Progenitor cell of endocrine pancreas (in vitro differentiated cells): ENCODE measurements at regions not wholly inside any gene's neighbourhood (a gene's known extent, or its start where the extent isn't known, plus 50 kb on each side); places are given as distances from the start of the nearest gene placed in this dataset.

Experiments
- DNase-seq: peaks from one replicate; pipeline ENCODE4 v3.0.0; 2021; ENCODE audit warnings: low spot score; ENCODE audit not compliant: unreplicated experiment
- H3K27ac Mint-ChIP-seq: 2 replicates; pipeline ENCODE4 v1.8.0; 2021; ENCODE audit warnings: mild to moderate bottlenecking, moderate library complexity, mixed read lengths
- H3K27me3 Mint-ChIP-seq: 2 replicates; pipeline ENCODE4 v1.8.0; 2021; ENCODE audit warnings: mixed read lengths
- H3K36me3 Mint-ChIP-seq: 2 replicates; pipeline ENCODE4 v1.8.0; 2022; ENCODE audit warnings: mixed read lengths; ENCODE audit not compliant: insufficient read depth
- H3K4me1 Mint-ChIP-seq: 2 replicates; pipeline ENCODE4 v1.8.0; 2021; ENCODE audit warnings: low read depth, mixed read lengths
- H3K4me3 Mint-ChIP-seq: 2 replicates; pipeline ENCODE4 v1.8.0; 2021; ENCODE audit warnings: low read depth, mild to moderate bottlenecking, moderate library complexity, mixed read lengths
- H3K9me3 Mint-ChIP-seq: 2 replicates; pipeline ENCODE4 v1.8.0; 2021; ENCODE audit warnings: low read depth, mixed read lengths
- CTCF ChIP-seq: fragments of 200-600 bp; sonication (generic); IDR thresholded peaks from one replicate; pipeline ENCODE4 v1.5.0; 2021; ENCODE audit warnings: antibody characterized with exemption, mild to moderate bottlenecking; ENCODE audit not compliant: unreplicated experiment

GRCh38 chr11:32290783-32291182 lies 144.6 kb downstream of the WT1 start:
- no peaks in the 10 kb centered on the region for H3K36me3 Mint-ChIP-seq
- no peak overlapping the region for H3K27ac Mint-ChIP-seq
- H3K27me3 Mint-ChIP-seq: no peaks in the 10 kb centered on the region
- no peak overlapping the region for H3K4me3 Mint-ChIP-seq
- TF ChIP-seq CTCF: no peak
- H3K9me3 Mint-ChIP-seq: peaks cover 2% of the 10 kb centered on the region
- DNase-seq: no peak
- no peaks in the 10 kb centered on the region for H3K4me1 Mint-ChIP-seq

- DNase-seq: no peak
- H3K27me3 Mint-ChIP-seq: peaks cover 7% of the 10 kb centered on the region
- no peaks in the 10 kb centered on the region for H3K36me3 Mint-ChIP-seq
- no peak overlapping the region for H3K4me3 Mint-ChIP-seq
- no peaks in the 10 kb centered on the region for H3K9me3 Mint-ChIP-seq
- no peak overlapping the region for H3K27ac Mint-ChIP-seq
- no peaks in the 10 kb centered on the region for H3K4me1 Mint-ChIP-seq
- TF ChIP-seq CTCF: peak; percentile 13
Observed at GRCh38 chr11:32297611-32298011, 137.7 kb downstream of the WT1 start.

DNA sequence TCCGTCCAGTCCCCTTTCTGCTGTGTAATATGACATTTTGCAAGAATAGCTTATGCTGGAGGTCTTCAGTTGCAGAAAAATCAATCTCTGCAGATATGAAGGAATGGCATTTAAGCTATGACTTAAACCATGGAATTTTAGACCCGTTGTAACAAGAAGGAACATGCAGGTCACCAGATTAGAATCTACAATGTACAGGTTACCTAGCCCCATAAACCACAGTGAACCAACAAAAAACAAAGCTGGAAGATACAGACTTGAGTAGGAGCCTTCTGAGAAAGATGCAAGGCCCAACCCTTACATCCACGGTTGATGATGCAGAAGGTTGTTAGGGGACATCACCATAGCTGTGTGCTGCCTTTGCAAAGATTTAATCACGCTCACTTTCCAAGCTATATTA lies 132.5 kb downstream of the WT1 start:
- TF ChIP-seq CTCF: no peak
- H3K27me3 Mint-ChIP-seq: no peaks in the 10 kb centered on the region
- H3K4me3 Mint-ChIP-seq: no peak overlapping the region
- no peaks in the 10 kb centered on the region for H3K9me3 Mint-ChIP-seq
- H3K36me3 Mint-ChIP-seq: no peaks in the 10 kb centered on the region
- no peak overlapping the region for H3K27ac Mint-ChIP-seq
- H3K4me1 Mint-ChIP-seq: peaks cover 1% of the 10 kb centered on the region
- no peak for DNase-seq

DNA sequence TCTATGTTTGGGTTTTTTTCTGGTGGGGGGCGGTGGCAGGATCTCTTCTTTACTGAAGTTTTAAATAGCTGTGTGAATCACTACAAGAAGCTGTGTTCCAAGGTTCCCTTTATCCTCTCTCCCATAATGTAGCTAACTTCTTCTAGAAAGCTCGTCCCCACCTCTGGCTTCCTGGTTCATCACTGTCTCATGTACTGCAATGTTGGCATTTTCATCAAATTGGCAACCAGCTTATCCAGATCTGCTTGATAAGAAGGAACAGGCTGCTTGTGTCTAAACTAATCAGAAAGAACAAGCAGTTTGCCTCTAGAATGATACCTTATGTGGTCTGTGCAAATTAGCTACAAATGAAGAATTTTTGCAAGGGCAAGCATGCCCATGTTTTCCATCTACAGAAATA lies 130.8 kb downstream of the WT1 start:
- Mint-ChIP-seq H3K4me3 (no peak overlapping the region), H3K36me3 (no peaks in the 10 kb centered on the region), H3K27me3 (no peaks in the 10 kb centered on the region), H3K27ac (no peak overlapping the region), H3K9me3 (no peaks in the 10 kb centered on the region), H3K4me1 (peaks cover 1% of the 10 kb centered on the region)
- no peak for DNase-seq
- no peak for TF ChIP-seq CTCF

GRCh38 chr11:32305460-32305859 lies 129.9 kb downstream of the WT1 start:
- TF ChIP-seq CTCF: no peak
- no peak for DNase-seq
- Mint-ChIP-seq H3K27ac (no peak overlapping the region), H3K36me3 (no peaks in the 10 kb centered on the region), H3K4me3 (no peak overlapping the region), H3K9me3 (no peaks in the 10 kb centered on the region), H3K4me1 (peaks cover 1% of the 10 kb centered on the region), H3K27me3 (no peaks in the 10 kb centered on the region)
